H1 (cell line): ENCODE measurements at regions not wholly inside any gene's neighbourhood (a gene's known extent, or its start where the extent isn't known, plus 50 kb on each side); places are given as distances from the start of the nearest gene placed in this dataset.
A peak's percentile ranks its signal among the peaks of the same experiment; 100 is the strongest.

Source experiments
- CTCF ChIA-PET: fragments of 300-600 bp; sonication (Branson Sonifier 250); formaldehyde crosslinking; loops from one replicate; lab custom pipeline; 2021; ENCODE audit not compliant: partially characterized antibody; lab: Charles Lee
- POLR2A ChIA-PET: fragments of 300-600 bp; sonication (Branson Sonifier 250); formaldehyde crosslinking; loops from one replicate; lab custom pipeline; 2021; ENCODE audit warnings: inconsistent platforms; ENCODE audit not compliant: partially characterized antibody; lab: Charles Lee
- DNase-seq, 2 experiments: peaks; one replicate each; pipeline versions ENCODE4 v3.0.0 to v3.0.0-alpha.2; 2010 to 2022; ENCODE audit warnings: low spot score in 2 of 2, low read depth in 1 of 2, mixed read lengths in 1 of 2
- FAIRE-seq: peaks from 2 replicates; lab custom pipeline; 2011; peaks lifted over from hg19 to GRCh38; lab: Jason Lieb, UNC
- H2AFZ ChIP-seq: 2 replicates; pipeline ENCODE4 v1.8.1; 2012; ENCODE audit warnings: low read length, inconsistent platforms
- H2AK5ac ChIP-seq: 2 replicates; pipeline ENCODE4 v1.6.1; 2013; ENCODE audit warnings: low read depth, low read length
- H2BK120ac ChIP-seq: replicated peaks from 2 replicates; pipeline ENCODE3; 2013; ENCODE audit warnings: low read depth, low read length, inconsistent platforms
- H2BK12ac ChIP-seq: 2 replicates; pipeline ENCODE4 v1.6.1; 2013; ENCODE audit warnings: low read depth, low read length
- H2BK15ac ChIP-seq: 2 replicates; pipeline ENCODE4 v1.6.1; 2013; ENCODE audit warnings: low read length
- H2BK20ac ChIP-seq: 2 replicates; pipeline ENCODE4 v1.6.1; 2013; ENCODE audit warnings: low read length
- H2BK5ac ChIP-seq: 2 replicates; pipeline ENCODE4 v1.6.1; 2013; ENCODE audit warnings: low read depth, low read length
- H3K14ac ChIP-seq: 2 replicates; pipeline ENCODE4 v1.6.1; 2013; ENCODE audit warnings: inconsistent platforms; ENCODE audit not compliant: insufficient read length
- H3K18ac ChIP-seq: 2 replicates; pipeline ENCODE4 v1.6.1; 2013; ENCODE audit warnings: low read length; ENCODE audit errors: extremely low read depth
- H3K23ac ChIP-seq: 2 replicates; pipeline ENCODE4 v1.6.1; 2013; ENCODE audit warnings: inconsistent platforms; ENCODE audit not compliant: insufficient read length
- H3K23me2 ChIP-seq: 2 replicates; pipeline ENCODE4 v1.6.1; 2013; ENCODE audit warnings: low read depth, low read length
- H3K27ac ChIP-seq: 2 replicates; pipeline ENCODE4 v1.6.1; 2011; ENCODE audit warnings: low read depth, low read length, inconsistent platforms
- H3K27me3 ChIP-seq, 4 experiments: replicated peaks in 1 of 4; 1 replicate in 1 of 4; 2 replicates in 3 of 4; pipeline versions ENCODE4 v1.6.1 to v1.8.1; 2011 to 2013; ENCODE audit warnings: low read length in 3 of 4, mild to moderate bottlenecking in 3 of 4, inconsistent platforms in 2 of 4, mixed read lengths in 2 of 4, moderate library complexity in 1 of 4; ENCODE audit not compliant: control insufficient read depth in 3 of 4, insufficient read depth in 3 of 4; ENCODE audit errors: extremely low read depth in 1 of 4
- H3K36me3 ChIP-seq, 4 experiments: 2 replicates each; pipeline versions ENCODE4 v1.6.1 to v1.8.1; 2011 to 2013; ENCODE audit warnings: mild to moderate bottlenecking in 4 of 4, low read length in 3 of 4, moderate library complexity in 2 of 4, control low read depth in 1 of 4, inconsistent platforms in 1 of 4; ENCODE audit not compliant: insufficient read depth in 4 of 4, control insufficient read depth in 2 of 4
- H3K4ac ChIP-seq: replicated peaks from 2 replicates; pipeline ENCODE3; 2013; ENCODE audit warnings: low read length, low read depth, mixed read lengths, inconsistent platforms; ENCODE audit not compliant: insufficient read length
- H3K4me1 ChIP-seq, 4 experiments: replicated peaks in 1 of 4; 1 replicate in 1 of 4; 2 replicates in 3 of 4; pipeline versions ENCODE4 v1.6.1 to v1.8.1; 2011 to 2013; ENCODE audit warnings: low read length in 3 of 4, inconsistent platforms in 2 of 4, mixed read lengths in 1 of 4; ENCODE audit not compliant: insufficient read depth in 4 of 4, control insufficient read depth in 3 of 4
- H3K4me2 ChIP-seq, 2 experiments: 2 replicates each; pipeline versions ENCODE4 v1.6.1 to v1.8.1; 2011 to 2013; ENCODE audit warnings: low read depth in 2 of 2, low read length in 2 of 2, control low read depth in 1 of 2, inconsistent platforms in 1 of 2, mild to moderate bottlenecking in 1 of 2; ENCODE audit not compliant: insufficient read depth in 1 of 2
- H3K4me3 ChIP-seq, 4 experiments: fragments of 200-600, 300-600 bp in 1 of 4; sonication (generic), shearing (Covaris generic), sonication (Bioruptor Twin) in 1 of 4; 2 replicates each; pipeline versions ENCODE4 v1.5.1 to v1.8.1; 2011 to 2016; ENCODE audit warnings: low read length in 4 of 4, low read depth in 3 of 4, control low read depth in 2 of 4, inconsistent platforms in 2 of 4, mild to moderate bottlenecking in 2 of 4, mixed read lengths in 1 of 4, moderate library complexity in 1 of 4; ENCODE audit not compliant: insufficient read depth in 2 of 4; ENCODE audit errors: extremely low read depth in 1 of 4
- H3K56ac ChIP-seq: replicated peaks from 2 replicates; pipeline ENCODE3; 2013; ENCODE audit warnings: low read depth, mild to moderate bottlenecking, mixed read lengths, low read length, inconsistent platforms; ENCODE audit not compliant: insufficient read length
- H3K79me1 ChIP-seq: 2 replicates; pipeline ENCODE4 v1.6.1; 2013; ENCODE audit warnings: low read depth, low read length, control low read depth
- H3K79me2 ChIP-seq, 2 experiments: 2 replicates each; pipeline versions ENCODE4 v1.6.1 to v1.8.1; 2012 to 2013; ENCODE audit warnings: low read length in 2 of 2, mild to moderate bottlenecking in 2 of 2, inconsistent platforms in 1 of 2; ENCODE audit not compliant: insufficient read depth in 2 of 2, control insufficient read depth in 1 of 2
- H3K9ac ChIP-seq, 4 experiments: replicated peaks in 1 of 4; 1 replicate in 1 of 4; 2 replicates in 3 of 4; pipeline versions ENCODE4 v1.6.1 to v1.8.1; 2011 to 2013; ENCODE audit warnings: low read depth in 3 of 4, low read length in 3 of 4, control low read depth in 2 of 4, mild to moderate bottlenecking in 2 of 4, moderate library complexity in 2 of 4, inconsistent platforms in 1 of 4; ENCODE audit errors: extremely low read depth in 1 of 4
- H3K9me3 ChIP-seq, 2 experiments: 2 replicates each; pipeline versions ENCODE4 v1.6.1 to v1.8.1; 2012 to 2013; ENCODE audit warnings: mild to moderate bottlenecking in 2 of 2, moderate library complexity in 2 of 2, control low read depth in 1 of 2, inconsistent platforms in 1 of 2, low read depth in 1 of 2, low read length in 1 of 2, mixed read lengths in 1 of 2; ENCODE audit not compliant: insufficient read depth in 2 of 2
- H4K20me1 ChIP-seq, 2 experiments: replicated peaks in 1 of 2; 2 replicates each; pipeline versions ENCODE3 to v1.8.1; 2011 to 2013; ENCODE audit warnings: inconsistent platforms in 2 of 2, low read length in 2 of 2, mild to moderate bottlenecking in 1 of 2; ENCODE audit not compliant: insufficient read depth in 2 of 2, control insufficient read depth in 1 of 2
- H4K5ac ChIP-seq: 2 replicates; pipeline ENCODE4 v1.6.1; 2013; ENCODE audit warnings: low read length, low read depth, mixed read lengths, inconsistent platforms; ENCODE audit not compliant: insufficient read length
- H4K8ac ChIP-seq: 2 replicates; pipeline ENCODE4 v1.8.0; 2013; ENCODE audit warnings: mild to moderate bottlenecking, moderate library complexity, low read length, inconsistent platforms; ENCODE audit not compliant: insufficient read depth; ENCODE audit errors: extremely low read depth
- H4K91ac ChIP-seq: replicated peaks from 2 replicates; pipeline ENCODE3; 2013; ENCODE audit warnings: low read length, mixed read lengths, inconsistent platforms; ENCODE audit not compliant: insufficient read length
- GABPA ChIP-seq: IDR thresholded peaks from 2 replicates; pipeline ENCODE4 v1.6.1; 2011; ENCODE audit warnings: mild to moderate bottlenecking, low read length, moderate library complexity, borderline replicate concordance; ENCODE audit not compliant: insufficient read depth
- RNF2 ChIP-seq: fragments of 200-900, 300-1000 bp; sonication (generic); IDR thresholded peaks from 2 replicates; pipeline ENCODE4 v1.7.1; 2016; ENCODE audit warnings: borderline replicate concordance, low read depth, mild to moderate bottlenecking, antibody characterized with exemption, low read length; ENCODE audit not compliant: poor library complexity, severe bottlenecking; ENCODE audit errors: missing control alignments

- TF ChIP-seq GABPA: no peak
Observed at GRCh38 chr15:34663101-34663500, 79.7 kb upstream of the GOLGA8B start (continued).

GRCh38 chr15:34659056-34659455, 75.6 kb upstream of the GOLGA8B start:
- Histone ChIP-seq H2BK120ac (no peak overlapping the region), H2AK5ac (no peak overlapping the region), H2BK15ac (no peak overlapping the region), H3K4me3 (no peak overlapping the region), H3K23ac (no peak overlapping the region), H3K36me3 (no peaks in the 10 kb centered on the region), H2BK5ac (no peak overlapping the region), H3K9ac (no peak overlapping the region), H3K27me3 (no peaks in the 10 kb centered on the region), H3K27ac (no peak overlapping the region), H3K79me1 (no peaks in the 10 kb centered on the region), H2BK12ac (no peak overlapping the region), H3K18ac (0 out of 2 replicates have a peak overlapping the region, but pooled peaks have one; percentile 16), H4K20me1 (no peaks in the 10 kb centered on the region), H4K8ac (no peak overlapping the region), H3K56ac (no peak overlapping the region), H2AFZ (no peak overlapping the region), H3K4me1 (peaks cover 0 to 7% (median 2%) of the 10 kb centered on the region in 4 experiments; a peak in 3 of 7 replicates), H3K4ac (no peak overlapping the region), H2BK20ac (no peak overlapping the region; the same call in 1 of the 2 replicates), H3K14ac (no peak overlapping the region), H3K79me2 (no peaks in the 10 kb centered on the region), H3K23me2 (0 out of 2 replicates have a peak, but pooled peaks cover 3% of the 10 kb centered on the region), H3K4me2 (no peak overlapping the region), H4K5ac (no peak overlapping the region), H3K9me3 (no peaks in the 10 kb centered on the region; a peak in 1 of 4 replicates), H4K91ac (no peak overlapping the region)
- ChIA-PET CTCF (no interaction called here), POLR2A (no interaction called here)
- no peak for DNase-seq
- no peak for FAIRE-seq
- TF ChIP-seq RNF2: no peak
